H1 (cell line): ENCODE measurements at regions not wholly inside any gene's neighbourhood (a gene's known extent, or its start where the extent isn't known, plus 50 kb on each side); places are given as distances from the start of the nearest gene placed in this dataset.

Source experiments
- CTCF ChIA-PET: fragments of 300-600 bp; sonication (Branson Sonifier 250); formaldehyde crosslinking; loops from one replicate; lab custom pipeline; 2021; ENCODE audit not compliant: partially characterized antibody; lab: Charles Lee
- POLR2A ChIA-PET: fragments of 300-600 bp; sonication (Branson Sonifier 250); formaldehyde crosslinking; loops from one replicate; lab custom pipeline; 2021; ENCODE audit warnings: inconsistent platforms; ENCODE audit not compliant: partially characterized antibody; lab: Charles Lee
- DNase-seq, 2 experiments: peaks; one replicate each; pipeline versions ENCODE4 v3.0.0 to v3.0.0-alpha.2; 2010 to 2022; ENCODE audit warnings: low spot score in 2 of 2, low read depth in 1 of 2, mixed read lengths in 1 of 2
- FAIRE-seq: peaks from 2 replicates; lab custom pipeline; 2011; peaks lifted over from hg19 to GRCh38; lab: Jason Lieb, UNC
- H2AFZ ChIP-seq: 2 replicates; pipeline ENCODE4 v1.8.1; 2012; ENCODE audit warnings: low read length, inconsistent platforms
- H2AK5ac ChIP-seq: 2 replicates; pipeline ENCODE4 v1.6.1; 2013; ENCODE audit warnings: low read depth, low read length
- H2BK120ac ChIP-seq: replicated peaks from 2 replicates; pipeline ENCODE3; 2013; ENCODE audit warnings: low read depth, low read length, inconsistent platforms
- H2BK12ac ChIP-seq: 2 replicates; pipeline ENCODE4 v1.6.1; 2013; ENCODE audit warnings: low read depth, low read length
- H2BK15ac ChIP-seq: 2 replicates; pipeline ENCODE4 v1.6.1; 2013; ENCODE audit warnings: low read length
- H2BK20ac ChIP-seq: 2 replicates; pipeline ENCODE4 v1.6.1; 2013; ENCODE audit warnings: low read length
- H2BK5ac ChIP-seq: 2 replicates; pipeline ENCODE4 v1.6.1; 2013; ENCODE audit warnings: low read depth, low read length
- H3K14ac ChIP-seq: 2 replicates; pipeline ENCODE4 v1.6.1; 2013; ENCODE audit warnings: inconsistent platforms; ENCODE audit not compliant: insufficient read length
- H3K18ac ChIP-seq: 2 replicates; pipeline ENCODE4 v1.6.1; 2013; ENCODE audit warnings: low read length; ENCODE audit errors: extremely low read depth
- H3K23ac ChIP-seq: 2 replicates; pipeline ENCODE4 v1.6.1; 2013; ENCODE audit warnings: inconsistent platforms; ENCODE audit not compliant: insufficient read length
- H3K23me2 ChIP-seq: 2 replicates; pipeline ENCODE4 v1.6.1; 2013; ENCODE audit warnings: low read depth, low read length
- H3K27ac ChIP-seq: 2 replicates; pipeline ENCODE4 v1.6.1; 2011; ENCODE audit warnings: low read depth, low read length, inconsistent platforms
- H3K27me3 ChIP-seq, 4 experiments: replicated peaks in 1 of 4; 1 replicate in 1 of 4; 2 replicates in 3 of 4; pipeline versions ENCODE4 v1.6.1 to v1.8.1; 2011 to 2013; ENCODE audit warnings: low read length in 3 of 4, mild to moderate bottlenecking in 3 of 4, inconsistent platforms in 2 of 4, mixed read lengths in 2 of 4, moderate library complexity in 1 of 4; ENCODE audit not compliant: control insufficient read depth in 3 of 4, insufficient read depth in 3 of 4; ENCODE audit errors: extremely low read depth in 1 of 4
- H3K36me3 ChIP-seq, 4 experiments: 2 replicates each; pipeline versions ENCODE4 v1.6.1 to v1.8.1; 2011 to 2013; ENCODE audit warnings: mild to moderate bottlenecking in 4 of 4, low read length in 3 of 4, moderate library complexity in 2 of 4, control low read depth in 1 of 4, inconsistent platforms in 1 of 4; ENCODE audit not compliant: insufficient read depth in 4 of 4, control insufficient read depth in 2 of 4
- H3K4ac ChIP-seq: replicated peaks from 2 replicates; pipeline ENCODE3; 2013; ENCODE audit warnings: low read length, low read depth, mixed read lengths, inconsistent platforms; ENCODE audit not compliant: insufficient read length
- H3K4me1 ChIP-seq, 4 experiments: replicated peaks in 1 of 4; 1 replicate in 1 of 4; 2 replicates in 3 of 4; pipeline versions ENCODE4 v1.6.1 to v1.8.1; 2011 to 2013; ENCODE audit warnings: low read length in 3 of 4, inconsistent platforms in 2 of 4, mixed read lengths in 1 of 4; ENCODE audit not compliant: insufficient read depth in 4 of 4, control insufficient read depth in 3 of 4
- H3K4me2 ChIP-seq, 2 experiments: 2 replicates each; pipeline versions ENCODE4 v1.6.1 to v1.8.1; 2011 to 2013; ENCODE audit warnings: low read depth in 2 of 2, low read length in 2 of 2, control low read depth in 1 of 2, inconsistent platforms in 1 of 2, mild to moderate bottlenecking in 1 of 2; ENCODE audit not compliant: insufficient read depth in 1 of 2
- H3K4me3 ChIP-seq, 4 experiments: fragments of 200-600, 300-600 bp in 1 of 4; sonication (generic), shearing (Covaris generic), sonication (Bioruptor Twin) in 1 of 4; 2 replicates each; pipeline versions ENCODE4 v1.5.1 to v1.8.1; 2011 to 2016; ENCODE audit warnings: low read length in 4 of 4, low read depth in 3 of 4, control low read depth in 2 of 4, inconsistent platforms in 2 of 4, mild to moderate bottlenecking in 2 of 4, mixed read lengths in 1 of 4, moderate library complexity in 1 of 4; ENCODE audit not compliant: insufficient read depth in 2 of 4; ENCODE audit errors: extremely low read depth in 1 of 4
- H3K56ac ChIP-seq: replicated peaks from 2 replicates; pipeline ENCODE3; 2013; ENCODE audit warnings: low read depth, mild to moderate bottlenecking, mixed read lengths, low read length, inconsistent platforms; ENCODE audit not compliant: insufficient read length
- H3K79me1 ChIP-seq: 2 replicates; pipeline ENCODE4 v1.6.1; 2013; ENCODE audit warnings: low read depth, low read length, control low read depth
- H3K79me2 ChIP-seq, 2 experiments: 2 replicates each; pipeline versions ENCODE4 v1.6.1 to v1.8.1; 2012 to 2013; ENCODE audit warnings: low read length in 2 of 2, mild to moderate bottlenecking in 2 of 2, inconsistent platforms in 1 of 2; ENCODE audit not compliant: insufficient read depth in 2 of 2, control insufficient read depth in 1 of 2
- H3K9ac ChIP-seq, 4 experiments: replicated peaks in 1 of 4; 1 replicate in 1 of 4; 2 replicates in 3 of 4; pipeline versions ENCODE4 v1.6.1 to v1.8.1; 2011 to 2013; ENCODE audit warnings: low read depth in 3 of 4, low read length in 3 of 4, control low read depth in 2 of 4, mild to moderate bottlenecking in 2 of 4, moderate library complexity in 2 of 4, inconsistent platforms in 1 of 4; ENCODE audit errors: extremely low read depth in 1 of 4
- H3K9me3 ChIP-seq, 2 experiments: 2 replicates each; pipeline versions ENCODE4 v1.6.1 to v1.8.1; 2012 to 2013; ENCODE audit warnings: mild to moderate bottlenecking in 2 of 2, moderate library complexity in 2 of 2, control low read depth in 1 of 2, inconsistent platforms in 1 of 2, low read depth in 1 of 2, low read length in 1 of 2, mixed read lengths in 1 of 2; ENCODE audit not compliant: insufficient read depth in 2 of 2
- H4K20me1 ChIP-seq, 2 experiments: replicated peaks in 1 of 2; 2 replicates each; pipeline versions ENCODE3 to v1.8.1; 2011 to 2013; ENCODE audit warnings: inconsistent platforms in 2 of 2, low read length in 2 of 2, mild to moderate bottlenecking in 1 of 2; ENCODE audit not compliant: insufficient read depth in 2 of 2, control insufficient read depth in 1 of 2
- H4K5ac ChIP-seq: 2 replicates; pipeline ENCODE4 v1.6.1; 2013; ENCODE audit warnings: low read length, low read depth, mixed read lengths, inconsistent platforms; ENCODE audit not compliant: insufficient read length
- H4K8ac ChIP-seq: 2 replicates; pipeline ENCODE4 v1.8.0; 2013; ENCODE audit warnings: mild to moderate bottlenecking, moderate library complexity, low read length, inconsistent platforms; ENCODE audit not compliant: insufficient read depth; ENCODE audit errors: extremely low read depth
- H4K91ac ChIP-seq: replicated peaks from 2 replicates; pipeline ENCODE3; 2013; ENCODE audit warnings: low read length, mixed read lengths, inconsistent platforms; ENCODE audit not compliant: insufficient read length
- ATF2 ChIP-seq: IDR thresholded peaks from 2 replicates; pipeline ENCODE4 v1.6.1; 2012; ENCODE audit warnings: low read length, inconsistent platforms
- BACH1 ChIP-seq: IDR thresholded peaks from 2 replicates; pipeline ENCODE4 v1.6.1; 2012; ENCODE audit warnings: low read length, improper control_type of control experiment
- CBX5 ChIP-seq: fragments of 300-800, 300-1000 bp; sonication (generic); IDR thresholded peaks from 2 replicates; pipeline ENCODE4 v1.7.1; 2016; ENCODE audit warnings: antibody characterized with exemption, low read length, low read depth
- CHD1 ChIP-seq: IDR thresholded peaks from 2 replicates; pipeline ENCODE4 v1.6.1; 2012; ENCODE audit warnings: low read depth, low read length, improper control_type of control experiment
- GABPA ChIP-seq: IDR thresholded peaks from 2 replicates; pipeline ENCODE4 v1.6.1; 2011; ENCODE audit warnings: mild to moderate bottlenecking, low read length, moderate library complexity, borderline replicate concordance; ENCODE audit not compliant: insufficient read depth
- JUN ChIP-seq: IDR thresholded peaks from 2 replicates; pipeline ENCODE4 v1.6.1; 2011; ENCODE audit warnings: low read depth, mild to moderate bottlenecking, improper control_type of control experiment, low read length
- RBBP5 ChIP-seq: IDR thresholded peaks from 2 replicates; pipeline ENCODE4 v1.7.1; 2012; ENCODE audit warnings: low read depth, mild to moderate bottlenecking, inconsistent platforms, low read length, moderate library complexity, borderline replicate concordance
- RNF2 ChIP-seq: fragments of 200-900, 300-1000 bp; sonication (generic); IDR thresholded peaks from 2 replicates; pipeline ENCODE4 v1.7.1; 2016; ENCODE audit warnings: borderline replicate concordance, low read depth, mild to moderate bottlenecking, antibody characterized with exemption, low read length; ENCODE audit not compliant: poor library complexity, severe bottlenecking; ENCODE audit errors: missing control alignments
- RXRA ChIP-seq: IDR thresholded peaks from 2 replicates; pipeline ENCODE4 v1.6.1; 2011; ENCODE audit warnings: low read depth, mild to moderate bottlenecking, low read length, moderate library complexity; ENCODE audit not compliant: insufficient read depth
- SUZ12 ChIP-seq: fragments of 200-600 bp; sonication (generic); IDR thresholded peaks from 2 replicates; pipeline ENCODE4 v1.6.1; 2012; ENCODE audit warnings: mild to moderate bottlenecking, inconsistent platforms, low read length, moderate library complexity, mixed read lengths
- TEAD4 ChIP-seq: IDR thresholded peaks from 2 replicates; pipeline ENCODE4 v1.6.1; 2012; ENCODE audit warnings: low read depth, low read length, inconsistent platforms, mixed read lengths
- USF2 ChIP-seq: IDR thresholded peaks from 2 replicates; pipeline ENCODE4 v1.6.1; 2011; ENCODE audit warnings: low read length, improper control_type of control experiment
- WGBS, 2 experiments: shearing (Covaris generic) in 1 of 2; methylation state at CpG; one replicate each; pipeline versions ENCODE4 v1.1.6 to v1.1.7; 2013 to 2015; ENCODE audit warnings: low lambda C conversion rate in 2 of 2, mixed read lengths in 2 of 2, inconsistent platforms in 1 of 2, low coverage in 1 of 2, missing lambda C conversion rate in 1 of 2; ENCODE audit not compliant: insufficient replicate concordance in 2 of 2, insufficient coverage in 1 of 2, insufficient read length in 1 of 2; ENCODE audit errors: extremely low coverage in 1 of 2, missing lambda C conversion rate in 1 of 2; 5-methylcytosine and 5-hydroxymethylcytosine counted together

GRCh38 chr9:108257382-108257781 is 598.4 kb downstream of the ACTL7B start:
- ChIA-PET POLR2A (no interaction called here), CTCF (no interaction called here)
- Histone ChIP-seq H3K27ac (no peak overlapping the region), H3K56ac (no peak overlapping the region), H3K36me3 (no peaks in the 10 kb centered on the region), H4K91ac (no peak overlapping the region), H3K9ac (no peak overlapping the region), H3K23me2 (no peaks in the 10 kb centered on the region; the same call in 1 of the 2 replicates), H2BK5ac (no peak overlapping the region), H2BK20ac (no peak overlapping the region), H3K14ac (no peak overlapping the region), H2BK120ac (no peak overlapping the region), H3K18ac (no peak overlapping the region), H2BK12ac (no peak overlapping the region), H3K79me2 (no peaks in the 10 kb centered on the region), H3K4me2 (no peak overlapping the region), H3K4me3 (no peak overlapping the region), H4K5ac (no peak overlapping the region), H2AK5ac (no peak overlapping the region), H3K27me3 (no peaks in the 10 kb centered on the region), H3K23ac (no peak overlapping the region), H4K20me1 (no peaks in the 10 kb centered on the region), H3K4ac (no peak overlapping the region), H2AFZ (no peak overlapping the region), H3K9me3 (no peaks in the 10 kb centered on the region), H2BK15ac (no peak overlapping the region), H3K79me1 (no peaks in the 10 kb centered on the region), H3K4me1 (no peaks in the 10 kb centered on the region), H4K8ac (no peak overlapping the region)
- DNase-seq, result no peak
- FAIRE-seq, result no peak
- 93% methylated on average over 5 of the region's 5 CpGs; no CpG with 5 or more reads in 1 of the 2 experiments for WGBS, 2 experiments
- TF ChIP-seq USF2 (no peak), CHD1 (no peak), GABPA (no peak), TEAD4 (no peak), JUN (no peak), RNF2 (no peak), RXRA (no peak), RBBP5 (no peak), ATF2 (no peak), SUZ12 (no peak), CBX5 (no peak), BACH1 (no peak)
